Panc1 (cell line): ENCODE measurements at regions not wholly inside any gene's neighbourhood (a gene's known extent, or its start where the extent isn't known, plus 50 kb on each side); places are given as distances from the start of the nearest gene placed in this dataset.

Experiments
- ATAC-seq: fragments of 200-7000 bp; cut with Tn5 transposase; 2 replicates; pipeline ENCODE4 v1.9.1; 2020; ENCODE audit warnings: mild to moderate bottlenecking, moderate library complexity
- BruUV-seq: library from RNA; stranded (reverse); fragments of 400-500 nt; replicated peaks from 2 replicates; lab custom pipeline; 2021; lab: Mats Ljungman, UMichigan
- CTCF ChIA-PET: fragments of 300-600 bp; sonication (Branson Sonifier 250); formaldehyde crosslinking; loops from one replicate; lab custom pipeline; 2022; ENCODE audit warnings: antibody characterized with exemption; lab: Charles Lee
- POLR2A ChIA-PET: fragments of 300-600 bp; sonication (Branson Sonifier 250); formaldehyde crosslinking; loops from one replicate; lab custom pipeline; 2022; ENCODE audit warnings: antibody characterized with exemption; lab: Charles Lee
- DNase-seq: peaks from one replicate; pipeline ENCODE4 v3.0.0-alpha.2; 2010; ENCODE audit warnings: low read depth, low spot score
- H3K27ac ChIP-seq: 2 replicates; pipeline ENCODE4 v1.5.1; 2011; ENCODE audit warnings: mild to moderate bottlenecking, low read length, inconsistent platforms
- H3K27me3 ChIP-seq: fragments of 200-500 bp; sonication (Bioruptor generic); 2 replicates; pipeline ENCODE4 v1.6.0; 2014; ENCODE audit warnings: low read length, inconsistent platforms; ENCODE audit not compliant: control insufficient read depth, insufficient read depth
- H3K36me3 ChIP-seq: fragments of 200-500 bp; sonication (Bioruptor generic); 2 replicates; pipeline ENCODE4 v1.5.1; 2014; ENCODE audit warnings: inconsistent platforms, mild to moderate bottlenecking, low read length, moderate library complexity; ENCODE audit not compliant: control insufficient read depth, insufficient read depth
- H3K4me1 ChIP-seq: 2 replicates; pipeline ENCODE4 v1.5.1; 2011; ENCODE audit warnings: inconsistent platforms, mild to moderate bottlenecking, low read length, moderate library complexity; ENCODE audit not compliant: control insufficient read depth, insufficient read depth
- H3K4me3 ChIP-seq, 2 experiments: 2 replicates each; pipeline ENCODE4 v1.5.1; 2011 to 2012; ENCODE audit warnings: low read depth in 2 of 2, low read length in 2 of 2, mild to moderate bottlenecking in 2 of 2, inconsistent platforms in 1 of 2, moderate library complexity in 1 of 2
- H3K9me3 ChIP-seq: fragments of 200-500 bp; sonication (Bioruptor generic); 2 replicates; pipeline ENCODE4 v1.5.1; 2014; ENCODE audit warnings: low read depth, mild to moderate bottlenecking, inconsistent platforms, low read length, moderate library complexity; ENCODE audit not compliant: control insufficient read depth, insufficient read depth
- POLR2AphosphoS5 ChIP-seq: IDR thresholded peaks from 2 replicates; pipeline ENCODE4 v1.6.1; 2012; ENCODE audit warnings: mild to moderate bottlenecking, low read depth, low read length, moderate library complexity
- SIN3A ChIP-seq: IDR thresholded peaks from 2 replicates; pipeline ENCODE4 v1.6.1; 2012; ENCODE audit warnings: low read depth, mild to moderate bottlenecking, low read length, moderate library complexity, borderline replicate concordance; ENCODE audit not compliant: insufficient read depth
- TCF7L2 ChIP-seq: IDR thresholded peaks from 2 replicates; pipeline ENCODE4 v1.6.1; 2011; ENCODE audit warnings: mild to moderate bottlenecking, low read depth, low read length, inconsistent platforms
- in situ Hi-C: cut with HindIII; loops from 2 replicates; pipeline ENCODE4 v1.10.0; 2016; ENCODE audit warnings: low sequenced_read_pairs, low pct_unique_long_range_greater_than_20kb
- intact Hi-C: fragments of 100-400 bp; cut with micrococcal nuclease; formaldehyde crosslinking; loops from one replicate; pipeline ENCODE4 v1.10.0; 2022; ENCODE audit not compliant: unreplicated experiment
- TF ChIP-seq, protein P1 (sequence below): fragments of 450-650 bp; IDR thresholded peaks from 2 replicates; pipeline ENCODE4 v1.5.1; 2017; ENCODE audit warnings: mild to moderate bottlenecking
- TF ChIP-seq, protein P2 (sequence below), 2 experiments: IDR thresholded peaks; 2 replicates each; pipeline ENCODE4 v1.6.1; 2011 to 2012; ENCODE audit warnings: low read depth in 2 of 2, control low read depth in 1 of 2, low read length in 1 of 2, mild to moderate bottlenecking in 1 of 2, moderate library complexity in 1 of 2; ENCODE audit not compliant: insufficient read depth in 1 of 2

DNA sequence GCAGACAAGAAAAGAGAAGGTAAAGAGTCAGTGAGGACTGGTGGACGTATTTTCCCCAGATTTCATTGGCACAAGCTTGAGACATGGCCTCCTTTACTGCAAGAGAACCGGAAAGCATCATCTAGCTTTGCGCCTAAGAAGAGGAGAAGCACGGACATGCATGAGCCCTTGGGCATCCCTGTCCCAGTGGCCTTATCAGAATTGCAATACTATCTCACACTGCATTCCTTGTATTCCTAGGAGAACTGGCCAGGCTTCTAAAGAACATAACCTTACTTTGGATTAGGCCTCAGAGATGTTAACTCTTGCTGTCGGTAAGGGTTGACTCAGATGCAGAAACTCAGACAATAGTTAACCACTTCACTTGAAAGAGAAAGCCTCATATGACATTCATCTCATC, 229.5 kb upstream of the PRICKLE2 start:
- H3K27me3 ChIP-seq = no peaks in the 10 kb centered on the region
- no peaks in the 10 kb centered on the region for H3K36me3 ChIP-seq
- no TSS peak for BruUV-seq
- no peak overlapping the region for H3K4me3 ChIP-seq
- H3K4me1 ChIP-seq = no peaks in the 10 kb centered on the region
- TF ChIP-seq POLR2AphosphoS5 (no peak), TCF7L2 (no peak), SIN3A (no peak)
- TF ChIP-seq, protein P1, sequence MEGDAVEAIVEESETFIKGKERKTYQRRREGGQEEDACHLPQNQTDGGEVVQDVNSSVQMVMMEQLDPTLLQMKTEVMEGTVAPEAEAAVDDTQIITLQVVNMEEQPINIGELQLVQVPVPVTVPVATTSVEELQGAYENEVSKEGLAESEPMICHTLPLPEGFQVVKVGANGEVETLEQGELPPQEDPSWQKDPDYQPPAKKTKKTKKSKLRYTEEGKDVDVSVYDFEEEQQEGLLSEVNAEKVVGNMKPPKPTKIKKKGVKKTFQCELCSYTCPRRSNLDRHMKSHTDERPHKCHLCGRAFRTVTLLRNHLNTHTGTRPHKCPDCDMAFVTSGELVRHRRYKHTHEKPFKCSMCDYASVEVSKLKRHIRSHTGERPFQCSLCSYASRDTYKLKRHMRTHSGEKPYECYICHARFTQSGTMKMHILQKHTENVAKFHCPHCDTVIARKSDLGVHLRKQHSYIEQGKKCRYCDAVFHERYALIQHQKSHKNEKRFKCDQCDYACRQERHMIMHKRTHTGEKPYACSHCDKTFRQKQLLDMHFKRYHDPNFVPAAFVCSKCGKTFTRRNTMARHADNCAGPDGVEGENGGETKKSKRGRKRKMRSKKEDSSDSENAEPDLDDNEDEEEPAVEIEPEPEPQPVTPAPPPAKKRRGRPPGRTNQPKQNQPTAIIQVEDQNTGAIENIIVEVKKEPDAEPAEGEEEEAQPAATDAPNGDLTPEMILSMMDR = no peak
- TF ChIP-seq, protein P2, sequence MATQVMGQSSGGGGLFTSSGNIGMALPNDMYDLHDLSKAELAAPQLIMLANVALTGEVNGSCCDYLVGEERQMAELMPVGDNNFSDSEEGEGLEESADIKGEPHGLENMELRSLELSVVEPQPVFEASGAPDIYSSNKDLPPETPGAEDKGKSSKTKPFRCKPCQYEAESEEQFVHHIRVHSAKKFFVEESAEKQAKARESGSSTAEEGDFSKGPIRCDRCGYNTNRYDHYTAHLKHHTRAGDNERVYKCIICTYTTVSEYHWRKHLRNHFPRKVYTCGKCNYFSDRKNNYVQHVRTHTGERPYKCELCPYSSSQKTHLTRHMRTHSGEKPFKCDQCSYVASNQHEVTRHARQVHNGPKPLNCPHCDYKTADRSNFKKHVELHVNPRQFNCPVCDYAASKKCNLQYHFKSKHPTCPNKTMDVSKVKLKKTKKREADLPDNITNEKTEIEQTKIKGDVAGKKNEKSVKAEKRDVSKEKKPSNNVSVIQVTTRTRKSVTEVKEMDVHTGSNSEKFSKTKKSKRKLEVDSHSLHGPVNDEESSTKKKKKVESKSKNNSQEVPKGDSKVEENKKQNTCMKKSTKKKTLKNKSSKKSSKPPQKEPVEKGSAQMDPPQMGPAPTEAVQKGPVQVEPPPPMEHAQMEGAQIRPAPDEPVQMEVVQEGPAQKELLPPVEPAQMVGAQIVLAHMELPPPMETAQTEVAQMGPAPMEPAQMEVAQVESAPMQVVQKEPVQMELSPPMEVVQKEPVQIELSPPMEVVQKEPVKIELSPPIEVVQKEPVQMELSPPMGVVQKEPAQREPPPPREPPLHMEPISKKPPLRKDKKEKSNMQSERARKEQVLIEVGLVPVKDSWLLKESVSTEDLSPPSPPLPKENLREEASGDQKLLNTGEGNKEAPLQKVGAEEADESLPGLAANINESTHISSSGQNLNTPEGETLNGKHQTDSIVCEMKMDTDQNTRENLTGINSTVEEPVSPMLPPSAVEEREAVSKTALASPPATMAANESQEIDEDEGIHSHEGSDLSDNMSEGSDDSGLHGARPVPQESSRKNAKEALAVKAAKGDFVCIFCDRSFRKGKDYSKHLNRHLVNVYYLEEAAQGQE (IDR thresholded peaks at IDR 0.05; ENCODE audit: insufficient read depth in 1 of 2, low read depth in 2 of 2, low read length in 1 of 2) = no peak
- POLR2A ChIA-PET = no interaction called here
- intact Hi-C loops (no loop called here), in situ Hi-C loops (no loop called here)
- ATAC-seq (no peak), DNase-seq (no peak)
- H3K27ac ChIP-seq = no peak overlapping the region
- no peaks in the 10 kb centered on the region for H3K9me3 ChIP-seq
- CTCF ChIA-PET = no interaction called here

DNA sequence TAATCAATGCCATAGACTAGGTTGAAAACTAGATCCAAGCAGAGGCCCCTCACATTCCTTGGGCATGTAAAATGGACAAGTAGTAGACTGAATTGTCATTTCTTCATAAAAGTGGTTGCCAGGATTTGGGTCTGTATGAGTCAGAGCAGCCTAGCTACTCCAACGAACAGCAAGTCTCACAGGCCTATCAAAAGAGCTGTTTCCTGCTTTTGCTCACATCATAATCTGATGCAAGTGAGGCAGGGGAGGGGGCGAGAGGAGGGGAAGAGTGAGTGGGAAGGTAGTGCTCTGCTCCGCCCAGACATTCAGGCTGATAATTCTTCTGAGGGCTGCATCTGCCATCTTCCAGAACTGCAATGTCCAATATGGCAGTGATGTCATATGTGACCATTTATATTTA, 228.9 kb upstream of the PRICKLE2 start:
- no peak for DNase-seq
- POLR2A ChIA-PET = no interaction called here
- intact Hi-C loops = no loop called here
- CTCF ChIA-PET = no interaction called here
- ATAC-seq = no peak
- TF ChIP-seq, protein P1 = no peak
- TF ChIP-seq TCF7L2 (no peak), POLR2AphosphoS5 (no peak), SIN3A (no peak)
- TF ChIP-seq, protein P2 (IDR thresholded peaks at IDR 0.05; ENCODE audit: insufficient read depth in 1 of 2, low read depth in 2 of 2, low read length in 1 of 2) = no peak
- in situ Hi-C loops = no loop called here
- BruUV-seq = no TSS peak
- Histone ChIP-seq H3K9me3 (no peaks in the 10 kb centered on the region), H3K27ac (no peak overlapping the region), H3K4me3 (no peak overlapping the region), H3K36me3 (no peaks in the 10 kb centered on the region), H3K27me3 (no peaks in the 10 kb centered on the region), H3K4me1 (no peaks in the 10 kb centered on the region)
